GM19468 (cell line): ENCODE measurements at regions not wholly inside any gene's neighbourhood (a gene's known extent, or its start where the extent isn't known, plus 50 kb on each side); places are given as distances from the start of the nearest gene placed in this dataset.
"Not testable (repeated sequence)": the region's sequence is repeated elsewhere in the genome, so short reads cannot be mapped to it uniquely, and the experiment has no call there.

ENCODE experiments used
- ATAC-seq: cut with Tn5 transposase; IDR thresholded peaks from one replicate; pipeline ENCODE4 v1.9.1; 2021; ENCODE audit warnings: mild to moderate bottlenecking, moderate library complexity, moderate number of reproducible peaks; ENCODE audit not compliant: unreplicated experiment; ENCODE audit errors: extremely low read depth

- ATAC-seq, result no peak
Observed at GRCh38 chr3:21962456-21962855, 211.4 kb upstream of the ZNF385D start.

GRCh38 chr3:21966457-21966856 lies 215.4 kb upstream of the ZNF385D start:
- not testable (repeated sequence) for ATAC-seq

- no peak for ATAC-seq
Observed at GRCh38 chr3:21979706-21980105, 228.7 kb upstream of the ZNF385D start.

- ATAC-seq, result no peak
Observed at GRCh38 chr3:21989341-21990042, 238.5 kb upstream of the ZNF385D start.

- no peak for ATAC-seq
Observed at GRCh38 chr3:21991061-21991460, 240.1 kb upstream of the ZNF385D start.

- ATAC-seq, result no peak
Observed at GRCh38 chr3:21995079-21995607, 244.1 kb upstream of the ZNF385D start.

GRCh38 chr3:22007368-22007767 lies 256.4 kb upstream of the ZNF385D start:
- ATAC-seq, result no peak

GRCh38 chr3:22010997-22011396 lies 260.0 kb upstream of the ZNF385D start:
- ATAC-seq, result no peak

GRCh38 chr3:22012471-22012870 lies 261.5 kb upstream of the ZNF385D start:
- ATAC-seq, result no peak

GRCh38 chr3:22013641-22014040 lies 262.6 kb upstream of the ZNF385D start:
- no peak for ATAC-seq

- ATAC-seq, result no peak
Observed at GRCh38 chr3:22016197-22016596, 265.2 kb upstream of the ZNF385D start.

GRCh38 chr3:22024638-22025037 lies 273.6 kb upstream of the ZNF385D start:
- not testable (repeated sequence) for ATAC-seq

- ATAC-seq, result no peak
Observed at GRCh38 chr3:22029480-22029879, 278.5 kb upstream of the ZNF385D start.

- no peak for ATAC-seq
Observed at GRCh38 chr3:22039161-22039560, 288.2 kb upstream of the ZNF385D start.

- ATAC-seq, result no peak
Observed at GRCh38 chr3:22040150-22040549, 289.1 kb upstream of the ZNF385D start.

GRCh38 chr3:22045882-22046281 lies 294.9 kb upstream of the ZNF385D start:
- ATAC-seq, result no peak

- ATAC-seq, result no peak
Observed at GRCh38 chr3:22063500-22063899, 312.5 kb upstream of the ZNF385D start.

GRCh38 chr3:22068619-22069018 lies 317.6 kb upstream of the ZNF385D start:
- ATAC-seq, result no peak

- no peak for ATAC-seq
Observed at GRCh38 chr3:22088204-22088603, 337.2 kb upstream of the ZNF385D start.

GRCh38 chr3:22089284-22089683 lies 338.3 kb upstream of the ZNF385D start:
- ATAC-seq, result peak; percentile 84

GRCh38 chr3:22091329-22091728 lies 340.3 kb upstream of the ZNF385D start:
- no peak for ATAC-seq

GRCh38 chr3:22098021-22098420 lies 347.0 kb upstream of the ZNF385D start:
- no peak for ATAC-seq
